CD8-positive, alpha-beta memory T cell (primary cell): ENCODE measurements at regions not wholly inside any gene's neighbourhood (a gene's known extent, or its start where the extent isn't known, plus 50 kb on each side); places are given as distances from the start of the nearest gene placed in this dataset.

Source experiments
- CTCF ChIA-PET: fragments of 350-600 bp; sonication (Branson Sonifier 250); formaldehyde crosslinking; loops from one replicate; lab custom pipeline; 2021; ENCODE audit warnings: antibody characterized with exemption; lab: Charles Lee
- POLR2A ChIA-PET: fragments of 350-600 bp; sonication (Branson Sonifier 250); formaldehyde crosslinking; loops from one replicate; lab custom pipeline; 2021; ENCODE audit warnings: antibody characterized with exemption; lab: Charles Lee
- DNase-seq, 5 donors: peaks; one replicate each; pipeline versions ENCODE4 v3.0.0 to v3.0.0-alpha.2; 2020 to 2022; ENCODE audit warnings: mixed read lengths in 1 of 5
- H3K27ac ChIP-seq: one replicate; pipeline ENCODE4 v1.7.0; 2013; ENCODE audit warnings: low read depth, mild to moderate bottlenecking, low read length, moderate library complexity
- H3K27me3 ChIP-seq: 2 replicates; pipeline ENCODE4 v1.7.0; 2013; ENCODE audit warnings: low read length, mild to moderate bottlenecking; ENCODE audit not compliant: insufficient read depth, poor library complexity, severe bottlenecking
- H3K36me3 ChIP-seq: 2 replicates; pipeline ENCODE4 v1.7.0; 2013; ENCODE audit warnings: mild to moderate bottlenecking, low read length, moderate library complexity; ENCODE audit not compliant: insufficient read depth
- H3K4me1 ChIP-seq: 2 replicates; pipeline ENCODE4 v1.7.0; 2013; ENCODE audit warnings: mild to moderate bottlenecking, low read length, moderate library complexity; ENCODE audit not compliant: insufficient read depth
- H3K4me3 ChIP-seq: 2 replicates; pipeline ENCODE4 v1.7.0; 2013; ENCODE audit warnings: mild to moderate bottlenecking, low read length
- H3K9me3 ChIP-seq: 2 replicates; pipeline ENCODE4 v1.7.0; 2013; ENCODE audit warnings: mild to moderate bottlenecking, low read length
- H3K27ac Mint-ChIP-seq, 8 donors: one replicate each; pipeline ENCODE4 v1.8.0; 2020 to 2021; ENCODE audit warnings: mixed read lengths in 8 of 8, mild to moderate bottlenecking in 6 of 8, inconsistent platforms in 3 of 8, moderate library complexity in 3 of 8
- H3K27me3 Mint-ChIP-seq, 2 donors: one replicate each; pipeline ENCODE4 v1.8.0; 2020 to 2021; ENCODE audit warnings: mixed read lengths in 2 of 2, mild to moderate bottlenecking in 1 of 2, moderate library complexity in 1 of 2
- H3K36me3 Mint-ChIP-seq, 3 donors: one replicate each; pipeline ENCODE4 v1.8.0; 2020 to 2021; ENCODE audit warnings: mixed read lengths in 3 of 3, inconsistent platforms in 1 of 3, mild to moderate bottlenecking in 1 of 3
- H3K4me1 Mint-ChIP-seq, 3 donors: one replicate each; pipeline ENCODE4 v1.8.0; 2020 to 2021; ENCODE audit warnings: mixed read lengths in 3 of 3, inconsistent platforms in 1 of 3, mild to moderate bottlenecking in 1 of 3
- H3K4me3 Mint-ChIP-seq, 7 donors: one replicate each; pipeline ENCODE4 v1.8.0; 2020 to 2021; ENCODE audit warnings: mixed read lengths in 7 of 7, mild to moderate bottlenecking in 6 of 7, moderate library complexity in 4 of 7, inconsistent platforms in 2 of 7
- H3K9me3 Mint-ChIP-seq, 5 donors: one replicate each; pipeline ENCODE4 v1.8.0; 2020 to 2022; ENCODE audit warnings: mixed read lengths in 5 of 5, mild to moderate bottlenecking in 3 of 5, moderate library complexity in 2 of 5, inconsistent platforms in 1 of 5

DNA sequence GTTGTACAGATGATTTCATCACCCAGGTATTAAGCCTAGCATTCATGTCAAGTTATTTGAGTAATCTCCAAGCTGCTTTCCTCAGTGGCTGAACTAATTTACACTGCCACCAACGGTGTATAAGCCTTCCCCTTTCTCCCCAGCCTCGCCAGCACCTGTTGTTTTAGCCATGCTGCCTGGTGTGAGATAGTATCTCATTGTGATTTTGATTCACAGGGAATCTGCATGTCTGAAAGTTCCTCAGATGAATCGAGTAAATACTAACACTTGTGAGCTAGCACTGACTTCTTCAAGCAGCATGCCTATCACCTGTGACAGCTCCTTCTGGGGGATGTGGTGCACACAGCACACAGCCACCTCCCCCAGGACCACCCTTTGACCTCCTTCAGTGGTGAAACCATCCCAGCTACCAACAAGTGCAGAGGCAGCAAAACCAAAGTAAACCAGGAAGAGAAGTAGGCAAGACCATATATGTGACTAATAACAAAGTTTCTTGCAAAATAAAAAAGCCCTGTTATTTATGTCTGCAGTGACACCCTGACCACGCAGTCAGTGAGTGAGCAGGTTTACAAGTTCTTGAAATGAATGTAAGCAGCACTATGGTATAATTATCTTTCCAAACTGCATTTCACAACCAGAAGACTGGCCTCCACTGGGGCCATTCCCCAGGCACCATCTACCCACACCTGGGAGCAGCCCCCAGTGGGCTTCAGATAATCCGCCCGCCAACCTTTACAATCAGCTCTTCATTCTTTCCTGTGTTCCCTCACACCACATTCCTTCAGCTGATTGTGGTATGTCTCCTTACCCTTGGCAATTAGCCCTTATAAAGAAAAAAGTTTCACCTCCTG, 173.8 kb downstream of the ETS2 start:
- no peaks in the 10 kb centered on the region for H3K36me3 ChIP-seq
- DNase-seq: no peak
- H3K36me3 Mint-ChIP-seq: no peaks in the 10 kb centered on the region

DNA sequence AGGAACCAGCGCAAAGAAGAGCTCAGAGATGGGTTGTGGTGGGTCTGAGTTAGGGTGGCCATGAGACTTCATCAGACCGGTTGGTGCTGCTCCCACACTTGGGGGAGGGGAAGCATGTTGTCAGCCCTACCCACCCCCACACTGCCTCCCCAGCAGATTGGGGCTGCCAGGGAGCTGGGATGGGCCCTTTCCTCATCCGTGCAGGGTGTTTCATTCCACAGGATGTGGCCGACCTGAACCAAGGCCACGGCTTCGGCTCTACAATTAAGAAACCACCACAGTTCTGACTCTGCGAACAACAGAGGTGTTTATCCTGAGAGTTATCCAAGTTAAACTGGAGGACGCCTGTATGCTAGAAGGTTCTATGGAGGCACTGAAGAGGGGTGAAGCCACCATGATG, 171.2 kb downstream of the ETS2 start:
- Mint-ChIP-seq H3K27me3 (peaks cover 0 to 36% of the 10 kb centered on the region in 2 donors), H3K9me3 (no peaks in the 10 kb centered on the region), H3K4me3 (no peak overlapping the region), H3K36me3 (no peaks in the 10 kb centered on the region), H3K4me1 (no peaks in the 10 kb centered on the region), H3K27ac (no peak overlapping the region)
- no peaks in the 10 kb centered on the region for H3K27me3 ChIP-seq
- DNase-seq: no peak
- no peaks in the 10 kb centered on the region for H3K36me3 ChIP-seq
- H3K9me3 ChIP-seq: no peaks in the 10 kb centered on the region
- POLR2A ChIA-PET: no interaction called here
- H3K4me1 ChIP-seq: no peaks in the 10 kb centered on the region
- no peak overlapping the region for H3K27ac ChIP-seq
- CTCF ChIA-PET: no interaction called here
- no peak overlapping the region for H3K4me3 ChIP-seq

More for the DNA sequence above, 173.8 kb downstream of the ETS2 start:
- ChIA-PET CTCF (no interaction called here), POLR2A (no interaction called here)
- H3K27me3 Mint-ChIP-seq: peaks cover 6 to 51% of the 10 kb centered on the region in 2 donors
- no peaks in the 10 kb centered on the region for H3K4me1 ChIP-seq
- H3K4me1 Mint-ChIP-seq: no peaks in the 10 kb centered on the region
- H3K9me3 ChIP-seq: no peaks in the 10 kb centered on the region
- H3K9me3 Mint-ChIP-seq: peaks cover 0 to 5% (median 3%) of the 10 kb centered on the region in 5 donors
- no peak overlapping the region for H3K27ac ChIP-seq
- H3K27ac Mint-ChIP-seq: no peak overlapping the region
- no peak overlapping the region for H3K4me3 Mint-ChIP-seq
- no peaks in the 10 kb centered on the region for H3K27me3 ChIP-seq
- no peak overlapping the region for H3K4me3 ChIP-seq

DNA sequence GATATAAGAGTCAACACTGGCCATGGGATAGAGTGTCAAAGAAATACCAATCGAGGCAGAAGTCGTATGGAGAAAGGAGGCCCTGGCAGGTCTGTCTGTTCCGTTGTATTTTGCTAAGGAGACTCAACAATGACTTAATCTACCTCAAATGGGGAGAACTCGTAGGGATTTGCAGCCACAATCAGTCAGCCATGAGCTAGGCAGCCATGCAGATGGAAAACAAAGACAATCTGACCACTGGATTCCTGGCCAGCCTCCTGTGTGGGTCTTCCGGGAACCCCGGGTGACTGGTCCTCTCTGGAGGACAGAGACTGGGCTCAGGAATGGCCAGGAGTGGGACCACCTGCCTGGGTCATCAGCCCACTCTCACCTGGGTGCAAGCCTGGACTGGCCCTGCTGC, 167.8 kb downstream of the ETS2 start:
- no peak overlapping the region for H3K27ac Mint-ChIP-seq
- CTCF ChIA-PET: no interaction called here
- H3K4me1 Mint-ChIP-seq: no peaks in the 10 kb centered on the region
- Histone ChIP-seq H3K27me3 (no peaks in the 10 kb centered on the region), H3K9me3 (no peaks in the 10 kb centered on the region), H3K4me3 (no peak overlapping the region), H3K4me1 (no peaks in the 10 kb centered on the region), H3K27ac (no peak overlapping the region), H3K36me3 (no peaks in the 10 kb centered on the region)
- no peak overlapping the region for H3K4me3 Mint-ChIP-seq
- no peaks in the 10 kb centered on the region for H3K9me3 Mint-ChIP-seq
- POLR2A ChIA-PET: no interaction called here
- H3K27me3 Mint-ChIP-seq: peaks cover 3 to 18% of the 10 kb centered on the region in 2 donors
- no peak for DNase-seq
- H3K36me3 Mint-ChIP-seq: no peaks in the 10 kb centered on the region

DNA sequence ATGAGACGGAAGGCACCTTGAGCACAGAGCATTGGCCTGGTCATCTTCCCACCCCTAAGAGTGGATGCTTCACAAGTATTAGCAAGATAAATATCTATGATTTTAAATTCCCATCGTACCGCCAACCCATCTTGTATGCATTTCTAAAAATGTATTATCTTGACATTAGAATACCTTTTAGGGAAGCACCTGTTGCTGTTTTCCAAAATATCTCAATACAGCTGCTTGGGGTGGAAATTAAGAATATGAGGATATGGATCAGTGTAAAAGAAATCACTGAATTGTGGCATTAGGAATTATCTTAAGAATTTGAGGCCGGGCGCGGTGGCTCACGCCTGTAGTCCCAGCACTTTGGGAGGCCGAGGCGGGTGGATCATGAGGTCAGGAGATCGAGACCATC, 166.3 kb downstream of the ETS2 start:
- Histone ChIP-seq H3K36me3 (no peaks in the 10 kb centered on the region), H3K27ac (no peak overlapping the region), H3K4me3 (no peak overlapping the region), H3K27me3 (no peaks in the 10 kb centered on the region), H3K9me3 (no peaks in the 10 kb centered on the region), H3K4me1 (no peaks in the 10 kb centered on the region)
- CTCF ChIA-PET: no interaction called here
- no peak for DNase-seq
- Mint-ChIP-seq H3K4me1 (no peaks in the 10 kb centered on the region), H3K27ac (no peak overlapping the region), H3K36me3 (no peaks in the 10 kb centered on the region), H3K27me3 (peaks cover 3 to 12% of the 10 kb centered on the region in 2 donors), H3K4me3 (no peak overlapping the region), H3K9me3 (no peaks in the 10 kb centered on the region)
- POLR2A ChIA-PET: no interaction called here

DNA sequence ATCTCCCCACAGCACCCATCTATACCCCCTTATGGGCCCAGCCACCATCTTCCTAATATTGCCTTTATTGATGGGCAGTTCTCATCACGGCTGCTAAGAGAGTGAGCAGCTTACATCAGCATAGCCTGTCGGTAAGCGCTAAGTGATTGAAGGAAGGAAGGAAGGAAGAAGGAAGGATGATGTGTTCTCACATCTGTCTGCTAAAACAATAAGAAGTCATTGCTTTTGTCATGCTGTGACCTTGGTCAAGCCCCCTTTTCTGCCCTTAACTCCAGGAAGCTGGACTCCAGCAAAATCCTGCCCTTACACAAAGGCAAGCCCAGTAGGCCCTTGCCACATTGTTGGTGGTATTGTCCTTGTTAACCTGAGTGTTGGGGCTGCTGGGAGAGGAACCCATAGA, 165.0 kb downstream of the ETS2 start:
- Histone ChIP-seq H3K9me3 (no peaks in the 10 kb centered on the region), H3K4me3 (no peak overlapping the region), H3K27me3 (no peaks in the 10 kb centered on the region), H3K27ac (no peak overlapping the region), H3K36me3 (no peaks in the 10 kb centered on the region), H3K4me1 (no peaks in the 10 kb centered on the region)
- Mint-ChIP-seq H3K9me3 (no peaks in the 10 kb centered on the region), H3K27me3 (peaks cover 3 to 4% of the 10 kb centered on the region in 2 donors), H3K27ac (no peak overlapping the region), H3K36me3 (no peaks in the 10 kb centered on the region), H3K4me3 (no peak overlapping the region), H3K4me1 (no peaks in the 10 kb centered on the region)
- ChIA-PET POLR2A (no interaction called here), CTCF (no interaction called here)
- no peak for DNase-seq

DNA sequence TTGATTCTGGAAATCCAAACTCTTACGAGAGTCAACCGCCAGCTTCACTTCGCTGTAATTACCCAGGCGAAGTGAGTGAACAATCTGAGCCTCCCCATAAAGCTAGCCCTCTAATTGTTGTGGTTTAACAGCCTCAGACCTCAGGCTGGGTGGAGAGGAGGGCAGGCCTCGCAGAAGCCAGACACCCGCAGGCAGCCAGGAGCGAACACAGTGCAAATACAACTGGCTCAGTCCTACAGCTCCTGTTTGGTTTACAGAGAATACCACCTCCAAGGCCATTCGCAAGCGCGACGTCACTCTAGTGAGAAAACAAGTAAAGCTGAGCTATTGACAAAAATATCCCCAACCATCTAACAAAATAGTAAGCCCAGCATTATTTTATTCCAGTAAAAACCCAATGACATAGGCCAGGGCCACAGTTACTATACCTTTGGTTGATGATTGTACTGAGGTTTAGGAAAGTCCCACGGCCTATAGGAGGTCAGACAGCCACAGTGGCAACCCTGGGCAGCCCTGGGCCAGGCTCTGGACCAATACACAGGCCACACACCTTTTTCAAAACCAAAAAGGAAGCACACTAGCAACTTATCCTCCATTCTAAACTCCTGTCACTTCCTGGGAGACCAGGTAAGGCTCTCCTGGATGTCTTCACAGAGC, 163.3 kb downstream of the ETS2 start:
- Mint-ChIP-seq H3K9me3 (no peaks in the 10 kb centered on the region), H3K27me3 (peaks cover 3 to 4% of the 10 kb centered on the region in 2 donors), H3K4me3 (no peak overlapping the region), H3K27ac (no peak overlapping the region), H3K4me1 (no peaks in the 10 kb centered on the region), H3K36me3 (no peaks in the 10 kb centered on the region)
- CTCF ChIA-PET: no interaction called here
- Histone ChIP-seq H3K4me3 (no peak overlapping the region), H3K27me3 (no peaks in the 10 kb centered on the region), H3K27ac (no peak overlapping the region), H3K9me3 (no peaks in the 10 kb centered on the region), H3K36me3 (no peaks in the 10 kb centered on the region), H3K4me1 (no peaks in the 10 kb centered on the region)
- POLR2A ChIA-PET: no interaction called here
- no peak for DNase-seq

DNA sequence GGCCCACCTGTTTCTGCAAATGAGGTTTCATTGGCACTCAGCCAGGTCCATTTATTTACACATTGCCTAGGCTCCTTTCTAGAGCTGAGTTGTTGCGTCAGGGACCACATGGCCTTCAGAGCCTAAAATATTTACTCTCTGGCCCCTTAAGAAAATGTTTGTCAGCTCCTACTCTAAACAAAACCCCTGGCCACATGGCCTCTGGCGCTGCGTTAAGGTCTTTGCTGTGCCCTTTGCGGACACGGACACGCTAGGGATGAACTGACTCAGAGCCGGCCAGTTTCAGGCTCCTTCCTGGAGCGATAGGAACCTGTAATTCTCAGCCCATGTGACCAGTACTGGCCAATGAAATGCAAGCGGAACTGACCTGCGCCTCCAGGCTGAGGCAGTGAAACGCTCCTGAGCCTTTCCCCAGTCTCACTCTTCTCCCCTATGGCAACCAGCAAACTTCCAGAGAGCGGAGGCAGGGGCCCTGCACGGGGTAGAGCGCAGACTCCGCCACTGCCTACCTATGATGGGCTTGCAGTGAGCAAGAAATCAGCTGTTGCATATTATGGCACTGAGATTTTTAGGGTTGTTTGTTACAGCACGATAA, 160.3 kb downstream of the ETS2 start:
- Histone ChIP-seq H3K9me3 (no peaks in the 10 kb centered on the region), H3K27ac (no peak overlapping the region), H3K4me1 (no peaks in the 10 kb centered on the region), H3K36me3 (no peaks in the 10 kb centered on the region), H3K27me3 (no peaks in the 10 kb centered on the region), H3K4me3 (no peak overlapping the region)
- Mint-ChIP-seq H3K9me3 (peaks cover 0 to 2% (median 0%) of the 10 kb centered on the region in 5 donors), H3K27me3 (no peaks in the 10 kb centered on the region), H3K27ac (no peak overlapping the region), H3K4me1 (no peaks in the 10 kb centered on the region), H3K36me3 (no peaks in the 10 kb centered on the region), H3K4me3 (no peak overlapping the region)
- no peak for DNase-seq
- POLR2A ChIA-PET: no interaction called here
- CTCF ChIA-PET: no interaction called here

DNA sequence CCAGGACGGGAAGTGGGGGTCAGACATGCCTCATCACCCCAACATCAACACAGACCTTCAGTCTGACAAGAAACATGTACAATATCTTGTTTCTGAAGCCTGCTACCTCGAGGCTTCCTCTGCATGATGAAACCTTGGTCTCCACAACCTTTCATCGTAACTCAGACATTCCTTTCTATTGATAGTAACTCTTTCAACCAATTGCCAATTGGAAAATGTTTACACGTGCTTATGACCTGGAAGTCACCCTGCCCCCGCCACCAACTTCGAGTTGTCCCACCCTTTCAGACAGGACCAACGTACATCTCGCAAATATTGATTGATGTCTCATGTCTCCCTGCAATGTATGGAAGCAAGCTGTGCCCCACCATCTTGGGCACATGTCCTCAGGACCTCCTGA, 159.5 kb downstream of the ETS2 start:
- no peak overlapping the region for H3K27ac Mint-ChIP-seq
- H3K36me3 Mint-ChIP-seq: no peaks in the 10 kb centered on the region
- H3K9me3 Mint-ChIP-seq: peaks cover 0 to 2% (median 0%) of the 10 kb centered on the region in 5 donors
- H3K4me1 Mint-ChIP-seq: no peaks in the 10 kb centered on the region
- ChIA-PET CTCF (no interaction called here), POLR2A (no interaction called here)
- no peak overlapping the region for H3K4me3 Mint-ChIP-seq
- no peaks in the 10 kb centered on the region for H3K9me3 ChIP-seq
- no peaks in the 10 kb centered on the region for H3K27me3 ChIP-seq
- no peaks in the 10 kb centered on the region for H3K36me3 ChIP-seq
- H3K4me1 ChIP-seq: no peaks in the 10 kb centered on the region
- H3K4me3 ChIP-seq: no peak overlapping the region
- DNase-seq: no peak
- no peaks in the 10 kb centered on the region for H3K27me3 Mint-ChIP-seq
- H3K27ac ChIP-seq: no peak overlapping the region
